GM18508 (cell line): ENCODE measurements at regions not wholly inside any gene's neighbourhood (a gene's known extent, or its start where the extent isn't known, plus 50 kb on each side); places are given as distances from the start of the nearest gene placed in this dataset.

Source experiments
- ATAC-seq: cut with Tn5 transposase; IDR thresholded peaks from one replicate; pipeline ENCODE4 v1.9.1; 2021; ENCODE audit warnings: moderate number of reproducible peaks; ENCODE audit not compliant: insufficient read depth, unreplicated experiment

- no peak for ATAC-seq
Observed at GRCh38 chr10:58140691-58141347, 126.9 kb downstream of the IPMK start.

DNA sequence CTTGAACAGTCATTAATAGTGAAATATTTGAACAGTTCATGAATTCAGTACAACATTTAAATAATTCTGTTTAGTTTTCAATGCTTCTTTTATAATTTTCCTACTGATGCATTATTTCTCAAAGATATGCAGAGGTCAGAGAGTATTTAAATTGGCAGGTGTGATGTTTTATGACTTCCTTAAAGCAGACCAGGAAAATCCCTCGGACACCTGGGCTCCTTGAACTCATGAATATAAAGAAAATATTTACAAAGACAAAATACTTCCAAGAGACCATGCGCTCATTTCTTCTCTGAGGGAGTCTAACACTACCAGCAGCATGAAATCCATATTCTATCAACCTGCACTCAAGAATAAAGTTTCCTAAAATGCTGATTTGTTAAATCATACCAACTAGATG, 127.6 kb downstream of the IPMK start:
- no peak for ATAC-seq

DNA sequence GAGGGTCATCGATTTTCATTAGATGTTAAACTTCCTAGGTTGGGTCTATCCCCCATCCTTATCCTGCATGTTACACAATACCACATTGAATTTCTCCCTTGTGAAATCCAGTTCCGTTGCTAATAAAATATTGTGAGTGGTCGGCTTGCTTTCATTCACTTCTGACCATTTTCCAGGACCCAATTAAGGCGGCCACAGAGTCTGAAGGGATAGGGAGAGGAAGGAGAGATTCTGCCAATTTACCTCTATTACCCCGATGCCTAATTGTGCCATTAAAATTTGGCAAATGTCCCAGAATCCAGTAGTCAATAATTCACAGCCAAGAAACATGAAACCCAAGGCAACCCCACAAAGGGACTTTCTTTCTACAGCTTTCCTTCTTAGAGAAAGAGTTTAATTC, 129.9 kb downstream of the IPMK start:
- no peak for ATAC-seq

DNA sequence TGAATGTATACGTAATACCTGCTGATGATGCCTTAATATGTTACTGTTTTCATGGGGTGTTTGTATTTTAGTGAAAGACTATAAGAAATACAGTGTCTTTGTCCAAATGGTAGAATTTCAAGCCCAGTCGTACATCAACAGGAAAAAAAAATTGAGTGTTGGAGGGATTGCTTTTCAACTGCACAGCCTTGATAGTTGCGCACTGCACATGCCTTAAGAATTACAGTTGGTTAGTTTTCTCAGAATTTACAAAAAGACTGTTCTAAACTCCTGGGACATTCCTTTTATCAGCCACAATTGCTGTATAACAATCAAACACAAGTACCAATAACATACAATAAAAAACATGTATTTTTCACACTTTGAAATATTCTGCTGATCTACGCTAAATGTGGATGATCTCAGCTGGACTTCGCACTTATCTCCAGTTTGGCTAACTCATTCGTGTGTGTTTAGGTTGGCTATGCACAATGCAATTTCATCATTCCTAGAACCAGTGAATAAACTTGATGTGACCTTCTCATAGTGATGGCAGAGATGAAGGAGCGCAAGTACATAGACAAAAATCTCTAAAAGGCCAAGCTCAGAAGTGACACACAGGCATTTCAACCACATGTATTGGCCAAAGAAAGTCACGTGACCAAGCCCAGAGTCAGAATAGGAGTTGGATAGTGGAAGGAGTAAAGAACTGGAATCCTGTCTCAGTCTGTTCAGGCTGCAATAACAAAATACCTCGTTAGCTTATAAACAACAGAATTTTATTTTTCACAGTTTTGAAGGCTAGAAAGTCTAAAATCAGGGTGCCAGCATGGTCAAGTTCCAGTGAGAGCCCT, 152.3 kb downstream of the IPMK start:
- no peak for ATAC-seq

DNA sequence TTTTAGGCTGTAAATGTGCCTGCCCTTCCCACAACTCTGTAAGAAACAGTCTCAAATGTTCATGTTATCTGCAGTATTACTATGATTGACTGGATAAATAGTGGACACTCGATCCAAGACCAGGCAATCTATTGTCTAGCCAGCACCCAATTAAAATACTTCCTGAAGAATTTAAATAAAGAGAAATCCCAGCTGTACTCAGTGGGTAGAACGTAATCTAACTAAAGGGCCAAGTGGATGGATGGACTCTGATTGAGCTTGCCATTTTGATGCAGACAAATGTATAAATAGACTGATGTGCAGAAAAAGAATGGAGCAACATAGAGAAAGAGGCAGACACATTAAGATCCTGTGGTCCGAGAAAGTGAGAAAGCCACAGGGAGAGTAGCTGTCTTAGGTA, 158.0 kb downstream of the IPMK start:
- ATAC-seq = no peak

DNA sequence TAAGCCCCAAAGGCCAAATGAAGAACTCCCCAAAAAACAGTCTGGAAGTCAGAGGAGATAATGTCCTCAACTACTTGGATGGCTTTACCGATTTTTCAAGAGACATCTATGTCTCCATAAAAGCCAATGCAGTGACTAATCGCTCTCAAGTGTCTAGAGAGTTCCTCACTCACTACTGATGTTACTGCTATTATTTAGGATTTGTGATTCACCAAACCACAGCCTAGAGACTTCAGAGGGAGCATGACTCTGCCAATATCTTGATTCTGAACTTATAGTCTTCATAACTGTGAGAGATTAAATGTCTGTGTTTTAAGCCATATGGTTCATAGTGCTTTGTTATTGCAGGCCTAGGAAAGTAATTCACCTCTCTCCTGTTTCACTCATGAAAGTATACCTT, 160.2 kb downstream of the IPMK start:
- no peak for ATAC-seq

DNA sequence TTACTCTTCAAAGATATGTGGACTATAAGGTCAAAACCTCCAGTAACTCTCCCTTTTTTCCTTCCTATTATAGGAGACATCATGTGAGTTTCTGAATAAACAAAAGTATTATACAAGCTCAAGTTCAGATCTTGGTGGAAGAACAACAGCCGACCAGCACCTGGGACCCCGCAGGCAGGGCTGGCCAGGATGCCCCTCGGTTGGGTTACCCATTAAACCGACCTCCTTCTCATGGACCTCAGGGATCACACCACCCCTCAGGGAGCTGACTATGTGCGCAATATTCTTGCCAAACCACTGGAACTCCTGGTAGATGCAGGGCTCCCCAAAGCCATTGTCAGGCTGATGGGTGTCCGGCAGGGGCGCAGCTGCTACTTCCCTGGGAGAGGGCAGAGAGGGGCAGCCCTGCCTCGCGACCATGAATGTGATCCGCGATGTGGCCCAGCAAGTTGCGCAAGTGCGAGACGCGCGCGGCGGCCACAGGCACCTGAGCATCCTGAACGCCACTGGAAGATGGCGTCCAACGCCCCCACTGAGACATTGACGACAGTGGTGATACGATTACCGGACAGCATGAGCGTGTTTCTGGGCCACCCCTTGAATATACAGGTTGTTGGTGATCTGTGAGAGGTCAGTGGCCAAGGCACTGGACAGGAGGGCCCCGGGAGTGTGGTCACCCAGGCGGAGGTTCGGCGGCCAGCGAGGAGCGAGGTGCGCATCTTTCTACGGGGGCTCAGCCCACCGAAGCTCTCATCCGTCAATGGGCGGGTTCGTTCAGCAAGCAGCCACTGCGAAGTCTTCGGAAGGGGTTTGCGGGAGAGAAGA, 161.3 kb downstream of the IPMK start:
- no peak for ATAC-seq

GRCh38 chr10:58104351-58104751, 163.3 kb downstream of the IPMK start:
- no peak for ATAC-seq

GRCh38 chr10:58102897-58103296, 164.8 kb downstream of the IPMK start:
- no peak for ATAC-seq

DNA sequence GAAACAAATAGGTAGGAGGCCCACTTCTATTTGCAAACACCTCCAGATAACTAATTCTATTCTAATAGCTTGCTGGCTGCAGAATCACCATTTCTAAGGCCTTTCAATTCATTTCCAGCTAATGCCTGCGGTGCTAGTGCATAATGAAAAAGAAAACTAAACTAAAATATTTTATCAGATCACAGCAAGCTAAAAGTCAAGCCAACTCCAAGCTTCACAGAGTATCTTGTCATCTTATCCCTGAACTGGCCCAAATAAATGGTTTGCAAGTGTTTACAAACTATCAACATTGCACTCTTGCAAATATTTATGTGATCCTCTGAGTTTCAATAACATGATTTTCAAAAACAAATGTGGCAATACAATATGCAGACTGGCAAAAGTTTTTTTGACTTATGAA, 166.0 kb downstream of the IPMK start:
- no peak for ATAC-seq

- ATAC-seq = peak; percentile 86
Observed at GRCh38 chr10:58094985-58095718, 172.5 kb downstream of the IPMK start.

GRCh38 chr10:58091886-58092285, 175.8 kb downstream of the IPMK start:
- no peak for ATAC-seq

DNA sequence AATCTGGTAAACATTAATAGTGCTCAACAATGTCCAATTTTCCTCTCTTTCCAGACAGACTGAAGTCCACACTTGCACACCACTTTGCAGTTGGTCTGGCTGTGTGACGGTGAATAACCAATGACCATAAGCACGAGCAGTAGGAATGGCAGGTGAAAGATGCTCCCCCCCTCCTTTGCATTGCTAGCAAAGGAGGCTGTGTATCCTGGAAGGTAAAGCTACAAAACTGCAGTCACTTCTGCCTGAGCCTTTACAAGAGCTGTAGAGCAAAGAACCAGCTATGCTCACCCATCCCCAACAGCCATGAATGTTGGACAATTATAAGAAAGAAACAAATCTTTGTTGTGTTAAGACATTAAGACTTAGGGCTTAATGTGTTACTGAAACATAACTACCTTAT, 178.0 kb downstream of the IPMK start:
- no peak for ATAC-seq

- ATAC-seq = no peak
Observed at GRCh38 chr10:58087896-58088295, 179.8 kb downstream of the IPMK start.

DNA sequence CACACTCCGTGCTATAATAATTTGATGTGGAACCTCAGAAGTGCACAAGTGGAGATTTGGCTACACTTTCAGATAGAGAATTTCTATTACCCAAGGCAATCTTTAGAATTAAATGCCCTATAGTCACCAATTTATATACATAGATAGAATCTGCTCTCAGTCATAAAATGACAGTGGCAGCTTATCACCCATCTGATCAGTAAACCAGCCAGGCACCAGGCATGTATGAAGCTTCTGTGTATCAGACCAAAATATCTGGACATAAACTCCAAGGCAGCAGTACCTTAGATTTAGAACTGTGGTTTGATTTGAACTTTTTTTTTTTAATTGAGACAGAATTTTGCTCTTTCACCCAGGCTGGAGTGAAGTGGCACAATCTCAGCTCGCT, 180.9 kb downstream of the IPMK start:
- no peak for ATAC-seq

GRCh38 chr10:58086144-58086762, 181.4 kb downstream of the IPMK start:
- ATAC-seq = peak; percentile 94

- ATAC-seq = no peak
Observed at GRCh38 chr10:58082248-58082647, 185.4 kb downstream of the IPMK start.

DNA sequence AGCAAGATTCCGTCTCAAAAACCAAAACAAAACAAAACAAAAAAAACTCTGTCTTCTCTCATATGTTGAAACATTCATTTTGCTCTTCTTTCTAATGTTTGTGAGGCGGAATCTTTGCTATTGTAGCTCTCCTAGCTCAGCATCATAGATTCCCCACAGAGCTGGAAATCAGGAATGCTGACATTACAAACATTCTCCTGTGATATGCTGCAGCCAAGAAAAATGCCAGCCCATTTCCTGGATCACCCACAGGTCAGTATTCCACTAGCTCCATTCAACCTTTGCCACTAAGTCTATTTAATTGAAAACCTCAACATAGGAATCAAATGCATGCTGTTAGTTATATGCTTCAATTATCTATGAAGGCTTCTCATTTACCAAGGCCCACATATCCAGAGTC, 186.3 kb downstream of the IPMK start:
- ATAC-seq = no peak

DNA sequence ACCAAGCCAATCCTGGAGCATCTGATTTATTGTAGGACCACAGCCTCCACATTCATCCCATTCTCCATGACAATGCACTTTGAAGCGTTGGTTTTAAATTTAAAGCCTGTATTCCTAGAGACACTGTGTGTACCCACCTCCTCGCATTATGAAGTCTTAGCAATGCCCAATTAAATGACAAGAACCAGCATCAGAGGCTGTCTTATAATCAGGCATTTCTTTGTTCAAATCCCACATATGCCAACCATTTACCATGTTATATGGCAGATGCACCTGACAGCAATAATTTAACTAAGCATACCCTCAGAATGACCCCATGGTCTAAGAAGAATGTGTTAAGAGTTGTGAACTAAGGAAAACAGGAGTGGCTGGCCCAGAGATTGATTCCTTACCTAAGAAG, 188.2 kb downstream of the IPMK start:
- no peak for ATAC-seq

GRCh38 chr10:58072634-58073033, 195.1 kb downstream of the IPMK start:
- no peak for ATAC-seq
